OCI-LY3 (cell line): ENCODE measurements at regions not wholly inside any gene's neighbourhood (a gene's known extent, or its start where the extent isn't known, plus 50 kb on each side); places are given as distances from the start of the nearest gene placed in this dataset.
"Not testable (repeated sequence)": the region's sequence is repeated elsewhere in the genome, so short reads cannot be mapped to it uniquely, and the experiment has no call there.

ENCODE experiments used
- H2AFZ ChIP-seq: fragments of 200-600, 300-600 bp; shearing (Covaris generic); 2 replicates; pipeline ENCODE4 v1.6.0; 2014; ENCODE audit warnings: antibody characterized with exemption, low read depth, low read length
- H3K27ac ChIP-seq: fragments of 200-600, 300-600 bp; sonication (generic); 2 replicates; pipeline ENCODE4 v1.5.1; 2014; ENCODE audit warnings: mild to moderate bottlenecking, low read length, moderate library complexity, mixed read lengths
- H3K27me3 ChIP-seq: fragments of 200-600, 300-600 bp; sonication (generic); 2 replicates; pipeline ENCODE4 v1.6.1; 2014; ENCODE audit warnings: low read depth, low read length, mixed read lengths
- H3K36me3 ChIP-seq: fragments of 200-600, 300-600 bp; sonication (generic); replicated peaks from 2 replicates; pipeline ENCODE3; 2014; ENCODE audit warnings: low read depth, low read length, mixed read lengths
- H3K4me1 ChIP-seq: fragments of 300-600, 200-600 bp; sonication (generic); 2 replicates; pipeline ENCODE4 v1.6.1; 2014; ENCODE audit warnings: low read length, mixed read lengths
- H3K4me2 ChIP-seq: fragments of 200-600, 300-600 bp; sonication (generic); 2 replicates; pipeline ENCODE4 v1.6.1; 2014; ENCODE audit warnings: low read length, mixed read lengths
- H3K4me3 ChIP-seq: fragments of 300-600, 200-600 bp; sonication (generic); 2 replicates; pipeline ENCODE4 v1.5.1; 2014; ENCODE audit warnings: antibody characterized with exemption, mild to moderate bottlenecking, low read length, moderate library complexity
- H3K79me2 ChIP-seq: fragments of 300-600, 200-600 bp; shearing (Covaris generic); 2 replicates; pipeline ENCODE4 v1.6.1; 2014; ENCODE audit warnings: mild to moderate bottlenecking, low read length, mixed read lengths
- H3K9ac ChIP-seq: fragments of 300-600, 200-600 bp; shearing (Covaris generic); 2 replicates; pipeline ENCODE4 v1.6.0; 2014; ENCODE audit warnings: mild to moderate bottlenecking, low read length, moderate library complexity
- H3K9me3 ChIP-seq: fragments of 200-600, 300-600 bp; shearing (Covaris generic); 2 replicates; pipeline ENCODE4 v1.6.1; 2014; ENCODE audit warnings: low read length, mixed read lengths; ENCODE audit not compliant: insufficient read depth
- H4K20me1 ChIP-seq: fragments of 200-600, 300-600 bp; sonication (generic); 2 replicates; pipeline ENCODE4 v1.6.1; 2016; ENCODE audit warnings: low read length, mixed read lengths; ENCODE audit not compliant: insufficient read depth
- EZH2phosphoT487 ChIP-seq: fragments of 200-600 bp; shearing (Covaris generic); IDR thresholded peaks from 2 replicates; pipeline ENCODE4 v1.6.1; 2018; ENCODE audit warnings: antibody characterized with exemption, mixed run types, low read depth
- TF ChIP-seq, protein P1 (sequence below): fragments of 200-600, 300-600 bp; sonication (generic); IDR thresholded peaks from 2 replicates; pipeline ENCODE4 v1.5.1; 2014; ENCODE audit warnings: antibody characterized with exemption, low read length, low read depth

DNA sequence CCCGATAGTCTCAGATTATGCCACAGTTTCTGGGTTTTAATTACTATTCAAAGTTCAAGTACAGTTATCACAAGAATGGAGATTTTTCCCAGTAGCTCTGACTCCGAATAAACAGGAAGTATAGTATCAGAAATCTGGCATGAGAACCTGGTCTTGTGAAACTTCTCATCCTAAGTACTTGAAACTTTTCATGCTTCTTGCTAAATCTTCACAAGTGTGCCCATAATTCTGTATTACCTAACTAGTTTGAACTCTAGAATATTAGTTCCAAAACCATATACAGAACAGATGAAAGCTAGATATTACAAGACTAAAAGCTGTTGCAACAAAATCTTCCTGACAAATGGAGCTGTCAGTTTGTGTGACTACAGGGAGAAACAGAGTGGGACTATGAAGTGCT lies 70.5 kb upstream of the CSNK1A1L start:
- no peaks in the 10 kb centered on the region for H3K36me3 ChIP-seq
- H3K4me3 ChIP-seq = no peak overlapping the region
- TF ChIP-seq, protein P1, sequence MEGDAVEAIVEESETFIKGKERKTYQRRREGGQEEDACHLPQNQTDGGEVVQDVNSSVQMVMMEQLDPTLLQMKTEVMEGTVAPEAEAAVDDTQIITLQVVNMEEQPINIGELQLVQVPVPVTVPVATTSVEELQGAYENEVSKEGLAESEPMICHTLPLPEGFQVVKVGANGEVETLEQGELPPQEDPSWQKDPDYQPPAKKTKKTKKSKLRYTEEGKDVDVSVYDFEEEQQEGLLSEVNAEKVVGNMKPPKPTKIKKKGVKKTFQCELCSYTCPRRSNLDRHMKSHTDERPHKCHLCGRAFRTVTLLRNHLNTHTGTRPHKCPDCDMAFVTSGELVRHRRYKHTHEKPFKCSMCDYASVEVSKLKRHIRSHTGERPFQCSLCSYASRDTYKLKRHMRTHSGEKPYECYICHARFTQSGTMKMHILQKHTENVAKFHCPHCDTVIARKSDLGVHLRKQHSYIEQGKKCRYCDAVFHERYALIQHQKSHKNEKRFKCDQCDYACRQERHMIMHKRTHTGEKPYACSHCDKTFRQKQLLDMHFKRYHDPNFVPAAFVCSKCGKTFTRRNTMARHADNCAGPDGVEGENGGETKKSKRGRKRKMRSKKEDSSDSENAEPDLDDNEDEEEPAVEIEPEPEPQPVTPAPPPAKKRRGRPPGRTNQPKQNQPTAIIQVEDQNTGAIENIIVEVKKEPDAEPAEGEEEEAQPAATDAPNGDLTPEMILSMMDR = no peak
- TF ChIP-seq EZH2phosphoT487 = no peak
- H4K20me1 ChIP-seq = no peaks in the 10 kb centered on the region
- H2AFZ ChIP-seq = no peak overlapping the region
- H3K4me1 ChIP-seq = no peaks in the 10 kb centered on the region
- H3K4me2 ChIP-seq = no peak overlapping the region
- no peak overlapping the region for H3K27ac ChIP-seq
- no peaks in the 10 kb centered on the region for H3K9me3 ChIP-seq
- no peaks in the 10 kb centered on the region for H3K27me3 ChIP-seq
- no peaks in the 10 kb centered on the region for H3K79me2 ChIP-seq
- H3K9ac ChIP-seq = no peak overlapping the region

- H3K9ac ChIP-seq = no peak overlapping the region
- H3K36me3 ChIP-seq = no peaks in the 10 kb centered on the region
- no peaks in the 10 kb centered on the region for H3K79me2 ChIP-seq
- TF ChIP-seq EZH2phosphoT487 = no peak
- TF ChIP-seq, protein P1 = no peak
- H3K4me2 ChIP-seq = no peak overlapping the region
- no peaks in the 10 kb centered on the region for H3K9me3 ChIP-seq
- H4K20me1 ChIP-seq = no peaks in the 10 kb centered on the region
- no peak overlapping the region for H3K4me3 ChIP-seq
- peaks cover 9% of the 10 kb centered on the region for H3K4me1 ChIP-seq
- no peak overlapping the region for H2AFZ ChIP-seq
- H3K27me3 ChIP-seq = no peaks in the 10 kb centered on the region
- H3K27ac ChIP-seq = no peak overlapping the region
Observed at GRCh38 chr13:37173214-37173613, 67.8 kb upstream of the CSNK1A1L start.

GRCh38 chr13:37172226-37172625 lies 66.8 kb upstream of the CSNK1A1L start:
- not testable (repeated sequence) for H2AFZ ChIP-seq, H3K27ac ChIP-seq, H3K9me3 ChIP-seq, H3K9ac ChIP-seq, H3K79me2 ChIP-seq, H3K27me3 ChIP-seq, H3K4me2 ChIP-seq, H4K20me1 ChIP-seq, H3K4me3 ChIP-seq, H3K36me3 ChIP-seq, H3K4me1 ChIP-seq

DNA sequence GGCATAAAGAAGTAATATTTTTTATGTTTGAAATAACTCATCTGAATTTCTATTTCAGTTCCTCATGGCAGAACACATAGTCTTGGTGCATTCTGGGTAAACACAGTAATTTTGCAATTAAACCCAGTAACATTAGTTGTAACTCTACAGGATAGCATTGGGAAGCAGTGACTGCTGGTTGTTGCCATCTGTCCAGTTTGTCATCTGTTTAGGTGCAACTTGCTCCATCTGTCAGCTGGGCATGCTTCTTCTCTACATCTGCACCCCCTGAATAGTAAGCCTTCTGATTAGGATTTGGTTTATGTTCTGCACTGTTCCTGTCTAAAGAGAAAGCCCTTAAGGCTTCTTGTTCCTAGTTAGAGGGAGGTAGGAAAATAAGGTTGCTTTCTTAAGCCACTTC lies 63.5 kb upstream of the CSNK1A1L start:
- Histone ChIP-seq H3K79me2 (no peaks in the 10 kb centered on the region), H3K9ac (no peak overlapping the region), H3K27ac (no peak overlapping the region), H3K4me2 (0 out of 2 replicates have a peak overlapping the region, but pooled peaks have one; percentile 3), H4K20me1 (no peaks in the 10 kb centered on the region), H3K36me3 (no peaks in the 10 kb centered on the region), H3K9me3 (no peaks in the 10 kb centered on the region), H3K27me3 (no peaks in the 10 kb centered on the region), H3K4me3 (no peak overlapping the region), H2AFZ (no peak overlapping the region), H3K4me1 (peaks cover 9% of the 10 kb centered on the region)
- no peak for TF ChIP-seq EZH2phosphoT487
- TF ChIP-seq, protein P1 = no peak

DNA sequence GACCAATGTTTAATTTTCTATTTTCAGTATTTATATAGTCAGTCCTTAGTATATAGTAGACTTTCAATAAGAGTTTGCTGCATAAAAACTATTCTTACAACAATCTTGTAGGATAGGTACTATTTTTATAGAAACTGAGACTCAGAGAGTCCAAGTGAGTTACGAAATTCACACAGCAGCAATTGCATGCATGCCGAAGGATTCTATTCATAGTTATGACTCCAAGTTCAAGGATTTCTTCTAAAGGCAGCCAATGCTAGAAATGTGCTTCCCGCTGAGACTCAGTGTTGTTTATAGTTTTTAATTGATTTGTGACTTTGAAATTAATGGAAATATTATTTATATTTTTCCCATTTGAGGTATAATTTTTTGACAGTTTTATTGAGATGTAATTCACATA lies 62.7 kb upstream of the CSNK1A1L start:
- Histone ChIP-seq H3K79me2 (no peaks in the 10 kb centered on the region), H3K4me3 (no peak overlapping the region)
- TF ChIP-seq EZH2phosphoT487 = no peak
- TF ChIP-seq, protein P1 = no peak

More for the DNA sequence above, 62.7 kb upstream of the CSNK1A1L start:
- H3K9me3 ChIP-seq = no peaks in the 10 kb centered on the region
- H3K4me2 ChIP-seq = no peak overlapping the region
- no peak overlapping the region for H3K27ac ChIP-seq
- no peak overlapping the region for H2AFZ ChIP-seq
- no peaks in the 10 kb centered on the region for H3K36me3 ChIP-seq
- no peaks in the 10 kb centered on the region for H4K20me1 ChIP-seq
- H3K27me3 ChIP-seq = no peaks in the 10 kb centered on the region
- no peak overlapping the region for H3K9ac ChIP-seq
- H3K4me1 ChIP-seq = peaks cover 9% of the 10 kb centered on the region
